BLaER1 treated with 17β-estradiol and CSF1 and Interleukin-3, amounts not matched to agents 10 nM and 100 nM (cell line): ENCODE measurements at regions not wholly inside any gene's neighbourhood (a gene's known extent, or its start where the extent isn't known, plus 50 kb on each side); places are given as distances from the start of the nearest gene placed in this dataset.

ENCODE experiments used
- H3K27ac ChIP-seq, 11 experiments: shearing (Covaris generic); formaldehyde crosslinking; 2 replicates each; pipeline ENCODE4 v1.8.1; 2022
- H3K27me3 ChIP-seq, 11 experiments: shearing (Covaris generic); formaldehyde crosslinking; 2 replicates each; pipeline ENCODE4 v1.8.1; 2022
- H3K36me3 ChIP-seq, 11 experiments: shearing (Covaris generic); formaldehyde crosslinking; 2 replicates each; pipeline ENCODE4 v1.8.1; 2022
- H3K4me1 ChIP-seq, 10 experiments: shearing (Covaris generic); formaldehyde crosslinking; 2 replicates each; pipeline ENCODE4 v1.8.1; 2022
- H3K4me2 ChIP-seq, 11 experiments: shearing (Covaris generic); formaldehyde crosslinking; 2 replicates each; pipeline ENCODE4 v1.8.1; 2022
- H3K4me3 ChIP-seq, 10 experiments: shearing (Covaris generic); formaldehyde crosslinking; 2 replicates each; pipeline ENCODE4 v1.8.1; 2022
- H3K9ac ChIP-seq, 11 experiments: shearing (Covaris generic); formaldehyde crosslinking; 2 replicates each; pipeline ENCODE4 v1.8.1; 2022
- H3K9me3 ChIP-seq, 11 experiments: shearing (Covaris generic); formaldehyde crosslinking; replicated peaks in 1 of 11; 2 replicates each; pipeline ENCODE4 v1.8.1; 2022
- H4K20me1 ChIP-seq, 11 experiments: shearing (Covaris generic); formaldehyde crosslinking; 2 replicates each; pipeline ENCODE4 v1.8.1; 2022
- Cebpa-rat ChIP-seq, 11 experiments: shearing (Covaris generic); IDR thresholded peaks; 2 replicates each; pipeline ENCODE4 v1.8.1; 2022

DNA sequence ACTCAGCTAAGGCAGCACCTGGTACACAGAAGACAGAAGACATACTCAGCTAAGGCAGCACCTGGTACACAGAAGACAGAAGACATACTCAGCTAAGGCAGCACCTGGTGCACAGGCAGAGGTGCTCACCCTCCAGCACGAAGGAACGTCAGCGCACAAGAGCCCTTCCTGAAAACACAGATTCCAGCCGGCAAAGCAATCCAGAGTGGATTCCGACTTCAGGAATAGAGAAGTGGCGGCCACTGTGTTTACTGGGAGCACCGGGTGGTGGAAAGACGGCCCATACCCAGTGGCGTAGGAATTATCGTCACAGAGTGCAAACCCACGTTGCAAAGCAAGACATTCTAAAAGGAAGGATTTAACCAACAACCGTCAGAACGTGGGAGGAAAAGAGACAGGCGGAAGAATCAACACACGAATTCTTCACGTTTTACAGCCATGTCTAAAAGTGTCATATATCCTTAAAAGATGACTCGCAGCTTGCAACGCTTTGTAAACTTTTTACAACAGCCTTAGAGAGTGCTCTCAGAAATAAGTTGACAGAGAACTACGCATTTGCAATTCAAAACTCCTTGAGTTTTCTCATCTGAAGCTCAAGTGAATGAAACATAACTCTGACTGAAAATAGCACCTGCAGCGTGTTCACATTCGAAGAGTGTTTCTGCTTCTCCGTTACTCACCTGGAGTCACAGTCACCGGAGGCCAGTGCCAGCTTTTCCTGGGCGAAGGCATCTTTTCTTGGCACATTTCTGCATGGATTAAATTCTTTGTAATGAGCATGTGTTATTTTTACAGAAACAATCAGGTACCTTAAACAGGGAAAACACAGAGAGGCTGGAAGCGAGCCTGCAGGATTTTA lies 55.8 kb upstream of the GALNT9 start:
- Histone ChIP-seq H3K36me3 (no peaks in the 10 kb centered on the region), H3K9me3 (no peaks in the 10 kb centered on the region), H4K20me1 (peaks cover 0 to 7% (median 0%) of the 10 kb centered on the region in 11 experiments; a peak in 3 of 22 replicates), H3K27ac (no peak overlapping the region), H3K4me3 (no peak overlapping the region), H3K4me2 (no peak overlapping the region), H3K4me1 (peaks cover 0 to 20% (median 13%) of the 10 kb centered on the region in 10 experiments; a peak in 18 of 20 replicates), H3K27me3 (peaks cover 41 to 87% (median 72%) of the 10 kb centered on the region in 11 experiments; a peak in 21 of 22 replicates), H3K9ac (no peak overlapping the region)
- TF ChIP-seq Cebpa-rat (IDR thresholded peaks at IDR 0.05): no peak

DNA sequence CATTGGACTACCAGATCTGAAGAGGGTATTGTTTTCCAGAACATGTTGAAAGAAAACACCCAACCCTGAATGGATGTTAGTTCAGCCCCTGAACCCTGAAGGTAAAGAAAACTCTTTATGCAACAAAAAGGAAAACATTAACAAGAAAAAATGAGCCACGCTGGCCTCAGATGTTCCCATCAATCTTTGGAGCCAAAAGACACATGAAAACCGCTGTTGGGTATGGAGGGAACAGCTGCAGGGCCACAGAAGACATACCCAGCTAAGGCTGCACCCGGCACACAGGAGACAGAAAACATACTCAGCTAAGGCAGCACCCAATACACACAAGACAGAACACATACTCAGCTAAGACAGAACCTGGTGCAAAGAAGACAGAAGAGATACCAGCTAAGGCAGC lies 51.3 kb upstream of the GALNT9 start:
- Histone ChIP-seq H3K4me1 (peaks cover 10 to 15% (median 13%) of the 10 kb centered on the region in 10 experiments; a peak in 19 of 20 replicates), H3K9me3 (no peaks in the 10 kb centered on the region), H3K27me3 (peaks cover 41 to 78% (median 73%) of the 10 kb centered on the region in 11 experiments), H3K4me3 (no peak overlapping the region), H3K36me3 (no peaks in the 10 kb centered on the region), H3K4me2 (no peak overlapping the region), H3K9ac (no peak overlapping the region), H3K27ac (no peak overlapping the region), H4K20me1 (peaks cover 0 to 3% (median 0%) of the 10 kb centered on the region in 11 experiments; a peak in 1 of 22 replicates)
- TF ChIP-seq Cebpa-rat (IDR thresholded peaks at IDR 0.05): no peak

DNA sequence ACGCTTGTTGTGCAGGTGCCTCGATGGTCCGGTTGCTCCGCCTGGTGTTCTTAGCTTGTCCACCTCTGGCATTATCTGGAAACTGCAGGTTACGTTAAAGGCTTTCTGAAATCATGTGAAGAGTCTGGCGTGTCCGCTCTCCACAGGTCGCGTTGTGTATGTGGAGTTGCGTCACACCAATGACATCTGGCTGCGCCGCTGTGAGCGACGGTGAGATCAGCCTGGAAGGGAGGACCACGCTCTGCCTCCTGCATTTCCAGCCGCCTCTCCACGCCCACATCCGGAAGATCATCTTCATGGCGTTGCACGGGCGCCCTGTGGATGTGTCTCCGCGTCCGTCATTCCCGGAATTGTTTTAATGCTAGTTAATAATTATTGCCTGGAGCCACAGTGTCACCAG lies 50.6 kb upstream of the GALNT9 start:
- H3K36me3 ChIP-seq: no peaks in the 10 kb centered on the region
- H3K9ac ChIP-seq: no peak overlapping the region
- peaks cover 0 to 3% (median 0%) of the 10 kb centered on the region in 11 experiments; a peak in 1 of 22 replicates for H4K20me1 ChIP-seq
- no peak overlapping the region for H3K4me3 ChIP-seq
- H3K4me2 ChIP-seq: no peak overlapping the region
- peaks cover 12 to 21% (median 19%) of the 10 kb centered on the region in 10 experiments; a peak in 19 of 20 replicates for H3K4me1 ChIP-seq
- H3K9me3 ChIP-seq: no peaks in the 10 kb centered on the region
- TF ChIP-seq Cebpa-rat (IDR thresholded peaks at IDR 0.05): 0 out of 22 replicates have a peak, but pooled peaks of 1 of the 11 experiments have one; percentile 10
- peaks cover 37 to 77% (median 71%) of the 10 kb centered on the region in 11 experiments for H3K27me3 ChIP-seq
- H3K27ac ChIP-seq: no peak overlapping the region

DNA sequence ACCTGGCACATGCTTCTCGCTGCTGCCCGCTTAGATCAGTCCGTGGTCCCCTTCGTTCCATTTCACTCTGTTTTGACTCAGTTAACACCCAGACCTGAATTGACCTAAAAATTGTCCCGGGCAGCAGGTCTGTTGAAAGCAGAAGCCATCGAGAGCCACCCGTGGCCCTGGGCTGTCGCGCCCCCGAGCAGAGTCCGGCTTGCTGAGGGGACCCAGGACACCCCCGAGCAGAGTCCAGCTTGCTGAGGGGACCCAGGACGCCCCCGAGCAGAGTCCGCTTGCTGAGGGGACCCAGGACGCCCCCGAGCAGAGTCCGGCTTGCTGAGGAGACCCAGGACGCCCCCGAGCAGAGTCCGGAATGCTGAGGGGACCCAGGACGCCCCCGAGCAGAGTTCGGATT lies 50.2 kb upstream of the GALNT9 start:
- H3K27me3 ChIP-seq: peaks cover 37 to 77% (median 70%) of the 10 kb centered on the region in 11 experiments
- H3K4me1 ChIP-seq: peaks cover 13 to 26% (median 23%) of the 10 kb centered on the region in 10 experiments; a peak in 19 of 20 replicates
- TF ChIP-seq Cebpa-rat (IDR thresholded peaks at IDR 0.05): no peak
- H4K20me1 ChIP-seq: peaks cover 0 to 3% (median 0%) of the 10 kb centered on the region in 11 experiments; a peak in 1 of 22 replicates
- no peak overlapping the region for H3K27ac ChIP-seq
- no peak overlapping the region for H3K9ac ChIP-seq
- H3K36me3 ChIP-seq: no peaks in the 10 kb centered on the region
- H3K4me2 ChIP-seq: no peak overlapping the region
- no peak overlapping the region for H3K4me3 ChIP-seq
- H3K9me3 ChIP-seq: peaks cover 0 to under 1% (median 0%) of the 10 kb centered on the region in 11 experiments; a peak in 3 of 22 replicates
